ENCODE measurements at regions not wholly inside any gene's neighbourhood (a gene's known extent, or its start where the extent isn't known, plus 50 kb on each side); places are given as distances from the start of the nearest gene placed in this dataset.

- no peaks in the 10 kb centered on the region for H4K20me1 ChIP-seq (ENCODE audit: insufficient read depth)
- no peaks in the 10 kb centered on the region for H3K9me2 ChIP-seq (ENCODE audit: insufficient read depth)
- H3K27ac ChIP-seq = no peak overlapping the region
- no peak for TF ChIP-seq EZH2 (IDR thresholded peaks at IDR 0.05; ENCODE audit: insufficient read depth, poor library complexity, severe bottlenecking)
- H3K4me1 ChIP-seq (ENCODE audit: insufficient read depth) = no peaks in the 10 kb centered on the region
- no peak overlapping the region for H3K4me2 ChIP-seq (ENCODE audit: unreplicated experiment)
- no peaks in the 10 kb centered on the region for H3K27me3 ChIP-seq (replicated peaks; ENCODE audit: insufficient read depth)
- in situ Hi-C loops (cut with MboI) = no loop called here
- WGBS, 2 experiments (ENCODE audit: low coverage in 1 of 2, low lambda C conversion rate in 2 of 2, missing lambda C conversion rate in 2 of 2) = 16 to 17% methylated on average over 5 of the region's 5 CpGs
- H3K36me3 ChIP-seq (ENCODE audit: low read depth) = no peaks in the 10 kb centered on the region
- no peak overlapping the region for H2AFZ ChIP-seq
- H3F3A ChIP-seq (ENCODE audit: insufficient read depth) = peaks cover 6% of the 10 kb centered on the region; the same call in 1 of the 2 replicates
- no peaks in the 10 kb centered on the region for H3K79me2 ChIP-seq (ENCODE audit: insufficient read depth)
- H3K9ac ChIP-seq = no peak overlapping the region
- H3K4me3 ChIP-seq = no peak overlapping the region
- DNase-seq = no peak
- peaks cover 5% of the 10 kb centered on the region for H3K9me3 ChIP-seq (ENCODE audit: low read depth)
These were observed 89.7 kb downstream of the SHOX start for GRCh38 chrX:720250-720649.

- no peaks in the 10 kb centered on the region for H3K4me1 ChIP-seq (ENCODE audit: insufficient read depth)
- no peak overlapping the region for H3K9ac ChIP-seq
- DNase-seq = no peak
These were observed 85.5 kb downstream of the SHOX start for GRCh38 chrX:716136-716535.

GRCh38 chrX:714131-714530 lies 83.5 kb downstream of the SHOX start:
- Histone ChIP-seq H3K79me2 (ENCODE audit: insufficient read depth) (no peaks in the 10 kb centered on the region), H3K36me3 (ENCODE audit: low read depth) (no peaks in the 10 kb centered on the region), H3K9me3 (ENCODE audit: low read depth) (peaks cover 7% of the 10 kb centered on the region), H3K4me1 (ENCODE audit: insufficient read depth) (no peaks in the 10 kb centered on the region), H3K27ac (no peak overlapping the region), H3K4me2 (ENCODE audit: unreplicated experiment) (no peak overlapping the region), H3K4me3 (no peak overlapping the region), H2AFZ (no peak overlapping the region), H3F3A (ENCODE audit: insufficient read depth) (no peaks in the 10 kb centered on the region), H4K20me1 (ENCODE audit: insufficient read depth) (no peaks in the 10 kb centered on the region), H3K9ac (no peak overlapping the region), H3K27me3 (replicated peaks; ENCODE audit: insufficient read depth) (no peaks in the 10 kb centered on the region), H3K9me2 (ENCODE audit: insufficient read depth) (no peaks in the 10 kb centered on the region)
- no peak for DNase-seq
- TF ChIP-seq EZH2 (IDR thresholded peaks at IDR 0.05; ENCODE audit: insufficient read depth, poor library complexity, severe bottlenecking) (no peak), EZH2phosphoT487 (IDR thresholded peaks at IDR 0.05; ENCODE audit: insufficient read depth, low read depth) (no peak)
- WGBS, 2 experiments (ENCODE audit: low coverage in 1 of 2, low lambda C conversion rate in 2 of 2, missing lambda C conversion rate in 2 of 2) = 3 to 6% methylated on average over 6 of the region's 6 CpGs
- in situ Hi-C loops (cut with MboI) = no loop called here

More at GRCh38 chrX:716136-716535, 85.5 kb downstream of the SHOX start:
- H2AFZ ChIP-seq = no peak overlapping the region
- in situ Hi-C loops (cut with MboI) = no loop called here
- no peak overlapping the region for H3K27ac ChIP-seq
- WGBS, 2 experiments (ENCODE audit: low coverage in 1 of 2, low lambda C conversion rate in 2 of 2, missing lambda C conversion rate in 2 of 2) = 9 to 12% methylated on average over 3 of the region's 3 CpGs
- H3K4me2 ChIP-seq (ENCODE audit: unreplicated experiment) = no peak overlapping the region
- no peaks in the 10 kb centered on the region for H3K27me3 ChIP-seq (replicated peaks; ENCODE audit: insufficient read depth)
- no peaks in the 10 kb centered on the region for H4K20me1 ChIP-seq (ENCODE audit: insufficient read depth)
- peaks cover 7% of the 10 kb centered on the region for H3K9me3 ChIP-seq (ENCODE audit: low read depth)
- H3F3A ChIP-seq (ENCODE audit: insufficient read depth) = no peaks in the 10 kb centered on the region
- no peaks in the 10 kb centered on the region for H3K9me2 ChIP-seq (ENCODE audit: insufficient read depth)
- no peak overlapping the region for H3K4me3 ChIP-seq
- no peaks in the 10 kb centered on the region for H3K79me2 ChIP-seq (ENCODE audit: insufficient read depth)
- H3K36me3 ChIP-seq (ENCODE audit: low read depth) = no peaks in the 10 kb centered on the region
- TF ChIP-seq EZH2 (IDR thresholded peaks at IDR 0.05; ENCODE audit: insufficient read depth, poor library complexity, severe bottlenecking) (no peak), EZH2phosphoT487 (IDR thresholded peaks at IDR 0.05; ENCODE audit: insufficient read depth, low read depth) (no peak)
